IPS DF 6.9 (cell line): ENCODE measurements at regions not wholly inside any gene's neighbourhood (a gene's known extent, or its start where the extent isn't known, plus 50 kb on each side); places are given as distances from the start of the nearest gene placed in this dataset.

Experiments
- DNase-seq: peaks from one replicate; pipeline ENCODE4 v3.0.0-alpha.2; 2013; ENCODE audit warnings: low read depth, low spot score
- H3K27ac ChIP-seq: one replicate; pipeline ENCODE4 v1.5.1; 2013; ENCODE audit warnings: low read length, control low read depth
- H3K27me3 ChIP-seq: 2 replicates; pipeline ENCODE4 v1.6.1; 2013; ENCODE audit warnings: mild to moderate bottlenecking, low read length; ENCODE audit not compliant: control insufficient read depth, insufficient read depth
- H3K36me3 ChIP-seq: 2 replicates; pipeline ENCODE4 v1.6.1; 2013; ENCODE audit warnings: low read length; ENCODE audit not compliant: control insufficient read depth, insufficient read depth
- H3K4me1 ChIP-seq: 2 replicates; pipeline ENCODE4 v1.6.1; 2013; ENCODE audit warnings: low read length; ENCODE audit not compliant: control insufficient read depth, insufficient read depth
- H3K4me3 ChIP-seq: 2 replicates; pipeline ENCODE4 v1.5.1; 2013; ENCODE audit warnings: mild to moderate bottlenecking, low read length
- H3K9me3 ChIP-seq: 2 replicates; pipeline ENCODE4 v1.6.1; 2013; ENCODE audit warnings: low read length, inconsistent platforms; ENCODE audit not compliant: control insufficient read depth, insufficient read depth
- WGBS: extraction: QIAGEN DNeasy Blood & Tissue Kit; methylation state at CpG from one replicate; pipeline ENCODE4 v1.1.7; 2013; ENCODE audit warnings: mixed read lengths, missing lambda C conversion rate; ENCODE audit not compliant: insufficient read length, insufficient coverage; 5-methylcytosine and 5-hydroxymethylcytosine counted together

DNA sequence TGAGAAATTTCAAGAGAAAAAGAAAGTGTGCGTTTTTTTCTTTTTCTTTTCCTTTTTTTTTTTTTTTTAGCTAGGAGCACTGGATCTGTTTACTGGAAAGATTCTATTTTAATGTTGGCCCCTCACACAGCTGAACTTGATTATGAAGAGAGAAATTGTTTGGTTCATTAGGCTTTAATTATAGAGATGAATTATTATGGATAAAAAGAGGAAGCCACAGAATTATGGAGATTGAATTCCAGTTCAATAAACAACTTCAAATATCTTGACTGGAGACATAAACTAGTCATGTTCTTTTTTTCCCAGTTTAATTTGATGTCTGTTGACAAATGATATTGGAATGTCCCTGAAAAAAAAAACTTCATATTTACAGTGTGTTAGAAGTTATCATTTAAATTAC is 152.0 kb upstream of the HS3ST3A1 start:
- WGBS = no CpG with 5 or more reads among the region's 1 CpG
- H3K9me3 ChIP-seq = no peaks in the 10 kb centered on the region

DNA sequence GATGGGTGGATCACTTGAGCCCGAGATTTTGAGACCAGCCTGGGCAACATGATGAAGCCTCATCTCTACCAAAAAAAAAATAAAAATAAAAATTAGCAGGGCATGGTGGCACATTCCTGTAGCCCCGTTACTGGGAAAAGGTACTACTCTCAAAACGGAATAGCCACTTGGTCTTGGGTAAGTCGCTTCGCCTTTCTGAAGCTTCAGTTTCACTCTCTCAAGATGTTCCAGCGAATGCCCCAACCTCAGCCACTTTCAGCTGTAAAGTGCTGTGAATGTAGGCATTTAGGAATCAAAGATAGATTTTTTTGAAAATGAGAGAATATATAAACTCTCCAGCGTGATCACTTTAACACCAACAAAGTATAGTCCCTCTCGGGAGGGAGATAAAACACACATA is 154.1 kb upstream of the HS3ST3A1 start:
- Histone ChIP-seq H3K4me3 (no peak overlapping the region), H3K27me3 (no peaks in the 10 kb centered on the region), H3K4me1 (peaks cover 4% of the 10 kb centered on the region; the same call in 1 of the 2 replicates), H3K36me3 (no peaks in the 10 kb centered on the region), H3K27ac (no peak overlapping the region), H3K9me3 (no peaks in the 10 kb centered on the region)
- no CpG with 5 or more reads among the region's 8 CpGs for WGBS
- no peak for DNase-seq

More for the DNA sequence above, 152.0 kb upstream of the HS3ST3A1 start:
- Histone ChIP-seq H3K4me3 (no peak overlapping the region), H3K36me3 (no peaks in the 10 kb centered on the region), H3K27ac (no peak overlapping the region), H3K4me1 (peaks cover 4% of the 10 kb centered on the region; the same call in 1 of the 2 replicates), H3K27me3 (no peaks in the 10 kb centered on the region)
- DNase-seq = no peak

DNA sequence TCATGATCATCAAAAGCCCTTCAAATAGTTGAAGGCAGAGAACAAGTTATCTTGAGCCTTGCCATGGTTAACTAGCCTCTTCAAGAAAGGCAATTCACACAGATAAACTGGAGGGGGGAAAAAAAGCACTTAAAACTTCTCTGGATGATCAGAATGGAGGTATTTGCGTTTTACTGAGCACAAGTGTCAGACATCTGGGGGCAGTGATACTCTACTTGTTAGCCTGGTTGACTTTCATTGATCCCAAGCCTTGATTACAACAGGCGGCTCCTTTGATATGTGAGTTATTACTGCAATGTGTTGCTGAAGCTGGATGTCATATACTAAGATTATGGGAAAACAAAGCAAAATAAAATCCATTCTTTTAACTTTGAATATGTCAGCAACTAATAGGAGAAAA is 155.0 kb upstream of the HS3ST3A1 start:
- no peaks in the 10 kb centered on the region for H3K4me1 ChIP-seq
- no peak overlapping the region for H3K27ac ChIP-seq
- DNase-seq = no peak
- no peaks in the 10 kb centered on the region for H3K36me3 ChIP-seq
- H3K27me3 ChIP-seq = no peaks in the 10 kb centered on the region
- H3K9me3 ChIP-seq = no peaks in the 10 kb centered on the region
- H3K4me3 ChIP-seq = no peak overlapping the region
- WGBS = no CpG with 5 or more reads among the region's 2 CpGs

DNA sequence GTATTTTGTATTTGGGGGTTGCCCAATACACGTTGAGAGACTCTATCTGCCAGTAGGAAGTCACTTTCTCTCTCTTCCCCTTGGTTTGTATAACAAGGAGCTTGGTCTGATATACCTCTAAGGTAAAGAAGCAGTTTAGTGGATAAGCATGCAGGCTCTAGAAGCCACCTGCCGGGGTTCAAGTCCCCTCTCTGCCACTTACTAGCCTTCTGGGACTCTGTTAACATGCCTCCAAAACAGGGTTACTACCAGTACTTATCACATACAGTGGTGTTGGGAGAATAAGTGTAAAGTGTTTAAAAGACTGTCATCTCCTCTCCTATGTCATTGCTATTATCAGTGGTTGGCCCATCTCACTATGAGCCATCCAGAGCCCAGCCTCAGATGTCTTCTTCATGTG is 156.1 kb upstream of the HS3ST3A1 start:
- DNase-seq = no peak
- Histone ChIP-seq H3K4me1 (no peaks in the 10 kb centered on the region), H3K36me3 (no peaks in the 10 kb centered on the region), H3K27ac (no peak overlapping the region), H3K4me3 (no peak overlapping the region), H3K9me3 (no peaks in the 10 kb centered on the region), H3K27me3 (no peaks in the 10 kb centered on the region)
- no CpG with 5 or more reads among the region's 2 CpGs for WGBS

DNA sequence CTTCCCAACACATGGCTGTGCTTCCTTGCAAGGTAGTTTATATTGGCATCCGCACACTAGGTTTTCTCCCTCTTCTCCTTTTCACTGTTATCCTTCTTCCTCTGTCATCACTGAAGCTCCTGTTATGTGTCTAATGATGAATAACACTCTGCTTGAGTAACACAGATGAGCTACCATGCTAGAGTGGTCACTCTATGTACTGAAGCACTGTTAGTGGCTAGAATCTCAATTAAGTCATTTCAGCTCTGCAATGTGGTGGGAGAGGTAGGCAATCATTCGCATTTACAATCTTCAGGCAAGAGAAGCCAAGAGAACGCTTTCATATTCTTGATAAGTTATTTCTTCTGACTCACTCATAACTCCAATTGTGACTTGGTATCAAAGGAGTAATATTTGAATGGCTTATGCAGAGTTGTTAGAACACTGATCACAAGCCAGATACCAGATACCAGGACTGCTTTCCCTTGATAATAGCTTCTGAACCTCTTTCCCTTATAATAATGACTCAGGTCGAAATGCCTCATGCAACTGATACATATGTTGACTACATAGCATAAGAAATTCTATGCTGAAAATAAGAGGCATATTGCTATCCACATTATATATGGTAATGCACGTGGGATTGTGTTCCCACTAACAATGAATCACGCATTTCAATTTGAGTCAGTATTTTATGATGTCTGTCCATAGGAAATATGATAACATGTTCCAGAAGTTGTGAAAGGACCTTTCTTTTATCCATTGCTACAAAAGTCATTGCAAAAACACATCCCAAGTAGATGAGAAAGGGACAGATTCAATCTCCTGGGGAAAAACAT is 158.0 kb upstream of the HS3ST3A1 start:
- no peaks in the 10 kb centered on the region for H3K36me3 ChIP-seq
- H3K27me3 ChIP-seq = no peaks in the 10 kb centered on the region
- H3K27ac ChIP-seq = no peak overlapping the region
- WGBS = no CpG with 5 or more reads among the region's 6 CpGs
- DNase-seq = no peak
- no peak overlapping the region for H3K4me3 ChIP-seq
- H3K9me3 ChIP-seq = no peaks in the 10 kb centered on the region
- H3K4me1 ChIP-seq = no peaks in the 10 kb centered on the region

DNA sequence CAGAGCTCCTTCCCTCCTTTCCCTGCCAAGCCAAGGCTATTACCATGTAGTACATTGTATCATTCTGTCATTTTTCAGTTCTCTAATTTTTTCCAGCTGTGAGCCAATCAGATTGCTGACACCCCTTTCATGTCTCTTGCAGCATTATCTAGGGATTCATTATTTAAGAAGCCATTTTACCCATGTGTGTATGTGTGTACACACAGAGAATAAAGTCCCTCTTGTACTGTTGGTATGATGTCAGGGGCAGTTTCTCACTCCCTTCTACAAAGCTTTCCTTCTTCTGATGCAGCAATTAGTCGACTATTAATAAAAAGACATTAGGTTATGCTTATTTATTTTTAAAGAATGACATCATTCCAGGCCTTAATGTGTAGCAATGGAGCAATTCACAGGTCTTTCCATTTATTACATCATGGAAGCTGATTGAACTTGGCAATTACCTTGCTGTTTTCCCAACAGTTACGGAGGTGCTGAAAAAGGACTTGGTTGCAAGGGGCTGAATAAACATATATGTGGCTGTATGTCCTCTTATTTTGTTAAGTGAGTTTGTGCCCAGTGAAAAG is 159.4 kb upstream of the HS3ST3A1 start:
- no CpG with 5 or more reads among the region's 2 CpGs for WGBS
- H3K4me1 ChIP-seq = no peaks in the 10 kb centered on the region
- H3K4me3 ChIP-seq = no peak overlapping the region
- no peaks in the 10 kb centered on the region for H3K9me3 ChIP-seq
- no peaks in the 10 kb centered on the region for H3K36me3 ChIP-seq
- no peak overlapping the region for H3K27ac ChIP-seq
- no peak for DNase-seq
- no peaks in the 10 kb centered on the region for H3K27me3 ChIP-seq

DNA sequence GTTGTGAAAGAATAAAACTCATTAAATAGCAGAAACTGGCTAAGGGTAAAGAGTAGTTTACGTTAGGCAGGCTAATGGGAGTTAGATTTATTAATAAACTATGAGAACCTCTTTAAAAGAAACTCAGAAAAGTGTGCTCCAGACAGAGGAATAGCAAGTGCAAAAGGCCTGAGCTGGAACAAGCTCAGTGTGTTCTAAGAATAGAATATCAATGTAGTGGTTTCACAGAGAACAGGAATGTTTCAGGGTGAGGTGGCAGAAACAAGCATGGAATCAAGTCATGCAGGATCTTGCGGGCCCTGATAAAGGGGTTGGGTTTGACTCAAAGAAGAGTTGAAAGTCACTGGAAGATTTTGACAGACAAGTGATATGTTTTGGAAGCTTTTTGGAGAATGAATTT is 164.0 kb upstream of the HS3ST3A1 start:
- WGBS = no CpG with 5 or more reads among the region's 2 CpGs

DNA sequence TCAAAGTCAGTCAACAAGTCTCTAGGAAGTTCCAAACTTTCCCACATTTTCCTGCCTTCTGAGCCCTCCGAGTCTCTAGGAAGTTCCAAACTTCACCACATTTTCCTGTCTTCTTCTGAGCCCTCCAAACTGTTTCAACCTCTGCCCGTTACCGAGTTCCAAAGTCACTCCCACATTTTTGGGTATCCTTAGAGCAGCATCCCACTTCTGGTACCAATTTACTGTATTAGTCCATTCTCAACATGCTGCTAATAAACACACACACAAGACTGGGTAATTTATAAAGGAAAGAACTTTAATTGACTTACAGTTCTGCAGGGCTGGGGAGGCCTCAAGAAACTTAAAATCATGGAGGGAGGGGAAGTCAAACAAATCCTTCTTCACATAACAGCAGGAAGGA is 169.0 kb upstream of the HS3ST3A1 start:
- H3K27me3 ChIP-seq = no peaks in the 10 kb centered on the region
- WGBS = no CpG with 5 or more reads among the region's 3 CpGs
- no peaks in the 10 kb centered on the region; the same call in 1 of the 2 replicates for H3K9me3 ChIP-seq
- no peaks in the 10 kb centered on the region for H3K4me1 ChIP-seq
- no peak overlapping the region for H3K27ac ChIP-seq
- DNase-seq = no peak
- no peaks in the 10 kb centered on the region for H3K36me3 ChIP-seq
- H3K4me3 ChIP-seq = no peak overlapping the region

More for the DNA sequence above, 164.0 kb upstream of the HS3ST3A1 start:
- Histone ChIP-seq H3K4me1 (no peaks in the 10 kb centered on the region), H3K9me3 (no peaks in the 10 kb centered on the region; the same call in 1 of the 2 replicates), H3K27me3 (no peaks in the 10 kb centered on the region), H3K27ac (no peak overlapping the region), H3K36me3 (no peaks in the 10 kb centered on the region), H3K4me3 (no peak overlapping the region)
- no peak for DNase-seq

DNA sequence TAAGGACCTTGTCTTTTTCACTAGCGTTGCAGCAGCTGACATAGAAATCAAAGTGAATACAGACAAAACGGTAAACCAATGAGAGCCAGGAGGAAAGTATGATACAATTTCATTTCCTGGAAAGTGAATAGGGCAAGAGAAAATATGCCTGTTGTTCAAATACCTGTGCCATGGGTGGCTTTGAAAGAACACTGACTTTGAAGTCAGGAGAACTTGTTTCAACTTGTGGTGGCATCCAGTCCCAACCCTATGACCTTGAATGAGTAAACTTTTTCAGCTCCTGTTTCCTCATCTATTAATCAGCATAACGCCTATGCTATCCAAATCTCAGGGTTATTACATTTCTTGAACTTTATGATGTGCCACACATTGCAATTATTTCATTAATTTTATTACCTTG is 173.7 kb upstream of the HS3ST3A1 start:
- no CpG with 5 or more reads among the region's 3 CpGs for WGBS
- H3K9me3 ChIP-seq = no peaks in the 10 kb centered on the region

DNA sequence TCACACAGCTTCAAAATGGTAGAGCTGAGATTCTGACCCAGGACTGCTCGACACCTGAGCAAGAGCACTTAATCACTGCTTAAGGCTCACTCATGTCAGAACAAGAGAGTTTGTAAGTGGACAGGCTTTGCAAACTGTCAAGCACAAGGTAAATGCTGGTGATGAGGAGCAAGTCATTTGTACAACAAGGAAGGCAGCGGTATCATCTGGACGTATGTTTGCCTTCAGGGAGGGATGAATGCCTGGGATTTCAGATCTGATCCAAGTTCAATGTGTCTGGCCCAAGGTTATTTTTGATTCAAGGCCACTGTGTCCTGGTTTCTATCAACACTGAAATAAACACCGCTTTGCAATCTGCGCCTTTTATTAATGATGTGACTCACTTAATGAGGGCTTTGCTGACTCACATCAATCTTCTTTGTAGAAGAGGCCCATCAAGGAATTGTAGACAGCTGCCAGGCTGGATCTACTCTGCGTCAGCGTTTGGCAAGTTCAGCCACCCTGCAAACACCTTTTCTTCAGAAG is 174.4 kb upstream of the HS3ST3A1 start:
- no peaks in the 10 kb centered on the region for H3K9me3 ChIP-seq
- DNase-seq = no peak
- no CpG with 5 or more reads among the region's 7 CpGs for WGBS

More for the DNA sequence above, 173.7 kb upstream of the HS3ST3A1 start:
- Histone ChIP-seq H3K27ac (no peak overlapping the region), H3K4me1 (no peaks in the 10 kb centered on the region), H3K36me3 (no peaks in the 10 kb centered on the region), H3K4me3 (no peak overlapping the region), H3K27me3 (no peaks in the 10 kb centered on the region)
- DNase-seq = no peak

More for the DNA sequence above, 174.4 kb upstream of the HS3ST3A1 start:
- Histone ChIP-seq H3K36me3 (no peaks in the 10 kb centered on the region), H3K27ac (no peak overlapping the region), H3K27me3 (no peaks in the 10 kb centered on the region), H3K4me1 (no peaks in the 10 kb centered on the region), H3K4me3 (no peak overlapping the region)
